ENCODE measurements at regions not wholly inside any gene's neighbourhood (a gene's known extent, or its start where the extent isn't known, plus 50 kb on each side); places are given as distances from the start of the nearest gene placed in this dataset.

DNA sequence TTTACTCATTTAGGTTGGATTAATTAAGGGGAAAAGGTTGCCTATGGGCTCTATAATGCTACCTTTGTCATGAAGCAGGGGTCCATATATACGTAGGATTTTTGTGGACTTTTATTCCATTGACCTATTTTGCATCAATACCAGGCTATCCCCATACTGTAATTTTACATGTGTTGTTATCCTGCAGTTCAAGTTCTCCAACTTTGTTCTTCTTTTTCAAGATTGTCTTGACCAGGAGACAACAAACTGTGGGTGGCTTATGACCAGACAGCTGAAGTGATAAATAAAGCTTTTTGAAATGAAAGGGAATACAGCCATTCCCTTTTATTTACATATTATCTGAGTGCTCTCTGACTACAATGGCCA lies 345.7 kb downstream of the BARHL2 start:
- Histone ChIP-seq H3K4me3 (replicated peaks in 1 of 3; ENCODE audit: insufficient read depth in 1 of 3, low read depth in 1 of 3, low read length in 3 of 3) (no peak overlapping the region), H3K36me3 (ENCODE audit: control insufficient read depth in 2 of 2, extremely low read depth in 1 of 2, insufficient read depth in 2 of 2, low read length in 2 of 2) (no peaks in the 10 kb centered on the region), H3K4me1 (ENCODE audit: control insufficient read depth, extremely low read depth, insufficient read depth, low read length) (no peaks in the 10 kb centered on the region), H3K27ac (ENCODE audit: insufficient read depth, low read depth, low read length) (no peak overlapping the region), H3K9me1 (replicated peaks; ENCODE audit: control insufficient read depth, extremely low read depth, insufficient read depth, low read length) (no peaks in the 10 kb centered on the region), H4K20me1 (replicated peaks; ENCODE audit: control insufficient read depth, extremely low read depth, insufficient read depth, low read length) (no peaks in the 10 kb centered on the region), H3K79me2 (ENCODE audit: control insufficient read depth, insufficient read depth, low read length) (no peaks in the 10 kb centered on the region), H3K9ac (replicated peaks; ENCODE audit: extremely low read depth, insufficient read depth, low read length) (no peak overlapping the region), H3K27me3 (ENCODE audit: control insufficient read depth in 2 of 2, insufficient read depth in 2 of 2, low read length in 2 of 2) (peaks cover 0 to 6% of the 10 kb centered on the region in 2 experiments), H3K9me3 (replicated peaks; ENCODE audit: control insufficient read depth, insufficient read depth, low read length) (no peaks in the 10 kb centered on the region), H3K4me2 (ENCODE audit: insufficient read depth, low read length) (no peak overlapping the region), H2AFZ (ENCODE audit: low read depth, low read length) (no peak overlapping the region)
- ChIA-PET CTCF (no interaction called here), POLR2A (no interaction called here)
- intact Hi-C loops (cut with micrococcal nuclease) = no loop called here
- dilution Hi-C loops (cut with MboI; ENCODE audit: extremely low pct_ligation_motif_present, low sequenced_read_pairs) = no loop called here
- no peak for FAIRE-seq
- no peak for TF ChIP-seq POLR2A (IDR thresholded peaks at IDR 0.05; ENCODE audit: low read depth, low read length)
- no peak for TF ChIP-seq POLR2AphosphoS5 (IDR thresholded peaks at IDR 0.05; ENCODE audit: insufficient read depth, low read depth, low read length)
- TF ChIP-seq GATA2 (IDR thresholded peaks at IDR 0.05; ENCODE audit: insufficient read depth, insufficient read length, low read depth, low read length) = no peak
- no peak for TF ChIP-seq MAX (IDR thresholded peaks at IDR 0.05; ENCODE audit: insufficient read depth, insufficient read length)
- TF ChIP-seq, protein P1, sequence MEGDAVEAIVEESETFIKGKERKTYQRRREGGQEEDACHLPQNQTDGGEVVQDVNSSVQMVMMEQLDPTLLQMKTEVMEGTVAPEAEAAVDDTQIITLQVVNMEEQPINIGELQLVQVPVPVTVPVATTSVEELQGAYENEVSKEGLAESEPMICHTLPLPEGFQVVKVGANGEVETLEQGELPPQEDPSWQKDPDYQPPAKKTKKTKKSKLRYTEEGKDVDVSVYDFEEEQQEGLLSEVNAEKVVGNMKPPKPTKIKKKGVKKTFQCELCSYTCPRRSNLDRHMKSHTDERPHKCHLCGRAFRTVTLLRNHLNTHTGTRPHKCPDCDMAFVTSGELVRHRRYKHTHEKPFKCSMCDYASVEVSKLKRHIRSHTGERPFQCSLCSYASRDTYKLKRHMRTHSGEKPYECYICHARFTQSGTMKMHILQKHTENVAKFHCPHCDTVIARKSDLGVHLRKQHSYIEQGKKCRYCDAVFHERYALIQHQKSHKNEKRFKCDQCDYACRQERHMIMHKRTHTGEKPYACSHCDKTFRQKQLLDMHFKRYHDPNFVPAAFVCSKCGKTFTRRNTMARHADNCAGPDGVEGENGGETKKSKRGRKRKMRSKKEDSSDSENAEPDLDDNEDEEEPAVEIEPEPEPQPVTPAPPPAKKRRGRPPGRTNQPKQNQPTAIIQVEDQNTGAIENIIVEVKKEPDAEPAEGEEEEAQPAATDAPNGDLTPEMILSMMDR (IDR thresholded peaks at IDR 0.05; ENCODE audit: extremely low read depth in 1 of 2, insufficient read depth in 1 of 2, low read depth in 1 of 2, low read length in 2 of 2) = no peak
- no peak for DNase-seq (ENCODE audit: low read depth, low spot score)
- no TSS peak for BruUV-seq (replicated peaks)

DNA sequence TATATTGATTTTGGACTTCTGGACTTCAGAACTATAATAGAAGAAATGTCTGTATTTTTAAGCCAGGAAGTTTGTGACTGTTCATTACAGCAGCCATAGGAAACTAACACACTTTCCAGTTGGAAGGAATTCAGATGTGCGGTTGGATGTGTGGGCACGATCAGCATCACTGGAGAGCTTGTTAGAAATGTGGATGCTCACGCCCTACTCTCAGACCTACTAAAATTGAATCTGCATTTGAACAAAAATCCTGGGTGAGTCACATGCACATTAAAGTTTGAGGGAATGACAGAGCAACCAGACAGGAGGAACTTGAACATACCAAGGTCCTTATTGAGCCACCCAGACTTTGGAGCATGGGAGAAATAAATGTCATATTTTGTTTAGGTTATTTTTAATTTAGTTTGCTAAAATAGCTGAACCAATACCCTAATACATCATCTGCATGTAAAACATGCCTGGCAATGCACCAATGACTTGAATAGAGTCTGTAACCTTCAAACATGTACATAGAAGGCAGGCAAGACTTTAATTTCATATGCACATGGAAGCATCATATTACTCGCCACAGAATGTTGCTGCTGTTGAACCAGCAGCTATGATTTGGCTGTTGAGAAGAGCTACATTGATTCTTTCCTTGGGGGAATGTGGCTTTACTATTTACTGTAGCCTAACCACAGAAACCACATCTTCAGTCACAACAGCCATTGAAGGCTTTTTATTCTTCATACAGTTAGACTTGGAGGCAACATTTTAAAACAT lies 346.2 kb downstream of the BARHL2 start:
- no peak overlapping the region for H2AFZ ChIP-seq (ENCODE audit: low read depth, low read length)
- H3K4me2 ChIP-seq (ENCODE audit: insufficient read depth, low read length) = no peak overlapping the region
- no peak for DNase-seq (ENCODE audit: low read depth, low spot score)
- no peaks in the 10 kb centered on the region for H3K4me1 ChIP-seq (ENCODE audit: control insufficient read depth, extremely low read depth, insufficient read depth, low read length)
- H4K20me1 ChIP-seq (replicated peaks; ENCODE audit: control insufficient read depth, extremely low read depth, insufficient read depth, low read length) = no peaks in the 10 kb centered on the region
- intact Hi-C loops (cut with micrococcal nuclease) (no loop called here), dilution Hi-C loops (cut with MboI; ENCODE audit: extremely low pct_ligation_motif_present, low sequenced_read_pairs) (no loop called here)
- POLR2A ChIA-PET = no interaction called here
- no peak for FAIRE-seq
- H3K4me3 ChIP-seq (replicated peaks in 1 of 3; ENCODE audit: insufficient read depth in 1 of 3, low read depth in 1 of 3, low read length in 3 of 3) = no peak overlapping the region
- TF ChIP-seq MAX (IDR thresholded peaks at IDR 0.05; ENCODE audit: insufficient read depth, insufficient read length) (no peak), MYC (IDR thresholded peaks at IDR 0.05; ENCODE audit: low read depth, low read length) (no peak), FOS (IDR thresholded peaks at IDR 0.05; ENCODE audit: borderline replicate concordance, insufficient read depth, low read length) (no peak), EZH2 (IDR thresholded peaks at IDR 0.05; ENCODE audit: borderline replicate concordance, low read depth, low read length, severe bottlenecking) (no peak), POLR2AphosphoS5 (IDR thresholded peaks at IDR 0.05; ENCODE audit: insufficient read depth, low read depth, low read length) (no peak), GATA2 (IDR thresholded peaks at IDR 0.05; ENCODE audit: insufficient read depth, insufficient read length, low read depth, low read length) (no peak), JUN (IDR thresholded peaks at IDR 0.05; ENCODE audit: borderline replicate concordance, insufficient read depth, insufficient read length, low read depth) (no peak), POLR2A (IDR thresholded peaks at IDR 0.05; ENCODE audit: low read depth, low read length) (no peak)
- TF ChIP-seq, protein P1 (IDR thresholded peaks at IDR 0.05; ENCODE audit: extremely low read depth in 1 of 2, insufficient read depth in 1 of 2, low read depth in 1 of 2, low read length in 2 of 2) = no peak
- peaks cover 0 to 4% of the 10 kb centered on the region in 2 experiments for H3K27me3 ChIP-seq (ENCODE audit: control insufficient read depth in 2 of 2, insufficient read depth in 2 of 2, low read length in 2 of 2)
- no peaks in the 10 kb centered on the region for H3K36me3 ChIP-seq (ENCODE audit: control insufficient read depth in 2 of 2, extremely low read depth in 1 of 2, insufficient read depth in 2 of 2, low read length in 2 of 2)
- BruUV-seq (replicated peaks) = no TSS peak
- H3K79me2 ChIP-seq (ENCODE audit: control insufficient read depth, insufficient read depth, low read length) = no peaks in the 10 kb centered on the region
- CTCF ChIA-PET = no interaction called here
- no peak overlapping the region for H3K27ac ChIP-seq (ENCODE audit: insufficient read depth, low read depth, low read length)
- no peaks in the 10 kb centered on the region for H3K9me1 ChIP-seq (replicated peaks; ENCODE audit: control insufficient read depth, extremely low read depth, insufficient read depth, low read length)
- H3K9me3 ChIP-seq (replicated peaks; ENCODE audit: control insufficient read depth, insufficient read depth, low read length) = no peaks in the 10 kb centered on the region
- no peak overlapping the region for H3K9ac ChIP-seq (replicated peaks; ENCODE audit: extremely low read depth, insufficient read depth, low read length)

Data from endothelial cell of umbilical vein (primary cell).